Uterus (tissue), 3 donors: ENCODE measurements at regions not wholly inside any gene's neighbourhood (a gene's known extent, or its start where the extent isn't known, plus 50 kb on each side); places are given as distances from the start of the nearest gene placed in this dataset.
"Not testable (repeated sequence)": the region's sequence is repeated elsewhere in the genome, so short reads cannot be mapped to it uniquely, and the experiment has no call there.

ENCODE experiments used
- DNase-seq, 2 donors: peaks; one replicate each; pipeline ENCODE4 v3.0.0-alpha.2; 2019 to 2020
- H3K27ac ChIP-seq, 2 donors: fragments of 200-600 bp; sonication (generic); 1 replicate in 1 of 2; 2 replicates in 1 of 2; pipeline ENCODE4 v1.5.1; 2016 to 2018
- H3K27me3 ChIP-seq, 2 donors: fragments of 200-600 bp; sonication (generic); one replicate each; pipeline ENCODE4 v1.5.1; 2018 to 2019; ENCODE audit warnings: control low read depth in 1 of 2
- H3K36me3 ChIP-seq, 2 donors: fragments of 200-600 bp; sonication (generic); one replicate each; pipeline ENCODE4 v1.5.1; 2019; ENCODE audit warnings: control low read depth in 1 of 2
- H3K4me1 ChIP-seq, 2 donors: fragments of 200-600 bp; sonication (generic); one replicate each; pipeline ENCODE4 v1.5.1; 2018 to 2019; ENCODE audit warnings: control low read depth in 1 of 2
- H3K4me3 ChIP-seq, 2 donors: fragments of 200-600 bp; sonication (generic); 1 replicate in 1 of 2; 2 replicates in 1 of 2; pipeline ENCODE4 v1.5.1; 2018 to 2019; ENCODE audit warnings: mild to moderate bottlenecking in 1 of 2
- H3K9me3 ChIP-seq, 2 donors: fragments of 200-600 bp; sonication (generic); one replicate each; pipeline ENCODE4 v1.5.1; 2019; ENCODE audit warnings: control low read depth in 1 of 2
- POLR2A ChIP-seq, 2 donors: fragments of 450-650 bp; IDR thresholded peaks; one replicate each; pipeline ENCODE4 v1.6.1; 2016; ENCODE audit warnings: antibody characterized with exemption in 2 of 2, mild to moderate bottlenecking in 1 of 2, moderate library complexity in 1 of 2
- intact Hi-C: fragments of 100-400 bp; cut with DNase I; formaldehyde crosslinking; loops from one replicate; pipeline ENCODE4 v1.15.1; 2023; ENCODE audit warnings: low total_unique reads
- TF ChIP-seq, protein P1 (sequence below), 4 experiments: fragments of 200-600 bp in 2 of 4; fragments of 450-650 bp in 2 of 4; sonication (generic) in 2 of 4; IDR thresholded peaks; one replicate each; pipeline ENCODE4 v1.5.1; 2016 to 2019; ENCODE audit warnings: antibody characterized with exemption in 4 of 4, mild to moderate bottlenecking in 2 of 4, moderate library complexity in 1 of 4
- donor health status: DM: yes; HTN: yes; CAD: no.

GRCh38 chr18:54480616-54481015 is 110.4 kb upstream of the DYNAP start:
- Histone ChIP-seq H3K9me3 (no peaks in the 10 kb centered on the region), H3K27me3 (no peaks in the 10 kb centered on the region), H3K27ac (no peak overlapping the region), H3K4me3 (no peak overlapping the region), H3K36me3 (no peaks in the 10 kb centered on the region), H3K4me1 (no peaks in the 10 kb centered on the region)
- TF ChIP-seq, protein P1, sequence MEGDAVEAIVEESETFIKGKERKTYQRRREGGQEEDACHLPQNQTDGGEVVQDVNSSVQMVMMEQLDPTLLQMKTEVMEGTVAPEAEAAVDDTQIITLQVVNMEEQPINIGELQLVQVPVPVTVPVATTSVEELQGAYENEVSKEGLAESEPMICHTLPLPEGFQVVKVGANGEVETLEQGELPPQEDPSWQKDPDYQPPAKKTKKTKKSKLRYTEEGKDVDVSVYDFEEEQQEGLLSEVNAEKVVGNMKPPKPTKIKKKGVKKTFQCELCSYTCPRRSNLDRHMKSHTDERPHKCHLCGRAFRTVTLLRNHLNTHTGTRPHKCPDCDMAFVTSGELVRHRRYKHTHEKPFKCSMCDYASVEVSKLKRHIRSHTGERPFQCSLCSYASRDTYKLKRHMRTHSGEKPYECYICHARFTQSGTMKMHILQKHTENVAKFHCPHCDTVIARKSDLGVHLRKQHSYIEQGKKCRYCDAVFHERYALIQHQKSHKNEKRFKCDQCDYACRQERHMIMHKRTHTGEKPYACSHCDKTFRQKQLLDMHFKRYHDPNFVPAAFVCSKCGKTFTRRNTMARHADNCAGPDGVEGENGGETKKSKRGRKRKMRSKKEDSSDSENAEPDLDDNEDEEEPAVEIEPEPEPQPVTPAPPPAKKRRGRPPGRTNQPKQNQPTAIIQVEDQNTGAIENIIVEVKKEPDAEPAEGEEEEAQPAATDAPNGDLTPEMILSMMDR (IDR thresholded peaks at IDR 0.05): no peak
- no peak for TF ChIP-seq POLR2A (IDR thresholded peaks at IDR 0.05)
- intact Hi-C loops: no loop called here
- no peak for DNase-seq

- H3K9me3 ChIP-seq, H3K4me1 ChIP-seq, H3K4me3 ChIP-seq, intact Hi-C loops, H3K27me3 ChIP-seq, H3K36me3 ChIP-seq, DNase-seq, H3K27ac ChIP-seq: not testable (repeated sequence)
These were observed 88.6 kb upstream of the DYNAP start for GRCh38 chr18:54502451-54502850.

DNA sequence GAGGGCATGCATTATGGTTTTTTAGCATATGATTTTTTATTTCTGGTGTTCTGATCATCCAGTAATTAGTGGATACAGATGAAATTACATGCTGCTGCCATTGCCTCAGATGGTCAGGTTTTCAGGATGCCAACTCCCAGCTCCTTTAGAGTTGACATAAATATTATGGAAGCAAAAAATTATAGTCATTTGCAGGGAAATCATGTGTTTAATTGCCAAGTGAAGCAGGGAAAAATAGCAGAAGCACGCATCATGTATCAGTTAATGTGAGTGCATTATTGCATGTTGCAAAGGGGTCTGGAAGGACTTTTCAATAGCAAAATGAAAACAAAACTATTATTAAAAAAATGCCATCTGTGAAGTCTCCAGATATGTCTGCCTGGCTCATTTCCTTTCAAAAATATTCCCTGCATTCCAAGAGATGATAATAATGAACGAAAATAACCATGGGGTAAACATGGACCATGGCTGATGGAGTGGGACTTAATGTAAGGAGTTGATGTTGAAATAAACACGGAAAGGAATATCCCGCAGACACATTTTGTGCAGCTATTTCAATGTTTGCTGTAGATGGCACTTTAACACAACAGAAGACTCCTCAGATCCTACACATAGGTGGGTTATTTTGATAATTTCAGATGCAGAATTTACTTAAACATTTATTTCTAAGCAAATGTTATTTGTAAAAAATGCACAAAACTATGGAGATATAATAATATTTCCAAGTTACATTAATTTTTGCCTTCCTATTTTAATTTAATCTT is 87.7 kb upstream of the DYNAP start:
- Histone ChIP-seq H3K36me3 (no peaks in the 10 kb centered on the region), H3K9me3 (no peaks in the 10 kb centered on the region), H3K4me1 (no peaks in the 10 kb centered on the region), H3K27ac (no peak overlapping the region), H3K27me3 (no peaks in the 10 kb centered on the region), H3K4me3 (no peak overlapping the region)
- intact Hi-C loops: no loop called here
- no peak for TF ChIP-seq POLR2A (IDR thresholded peaks at IDR 0.05)
- TF ChIP-seq, protein P1 (IDR thresholded peaks at IDR 0.05): no peak
- DNase-seq: no peak

- Histone ChIP-seq H3K9me3 (no peaks in the 10 kb centered on the region), H3K4me1 (no peaks in the 10 kb centered on the region), H3K4me3 (no peak overlapping the region), H3K36me3 (no peaks in the 10 kb centered on the region), H3K27ac (no peak overlapping the region), H3K27me3 (no peaks in the 10 kb centered on the region)
- TF ChIP-seq POLR2A (IDR thresholded peaks at IDR 0.05): no peak
- TF ChIP-seq, protein P1 (IDR thresholded peaks at IDR 0.05): no peak
- intact Hi-C loops: no loop called here
- DNase-seq: no peak
These were observed 84.4 kb upstream of the DYNAP start for GRCh38 chr18:54506516-54507261.

DNA sequence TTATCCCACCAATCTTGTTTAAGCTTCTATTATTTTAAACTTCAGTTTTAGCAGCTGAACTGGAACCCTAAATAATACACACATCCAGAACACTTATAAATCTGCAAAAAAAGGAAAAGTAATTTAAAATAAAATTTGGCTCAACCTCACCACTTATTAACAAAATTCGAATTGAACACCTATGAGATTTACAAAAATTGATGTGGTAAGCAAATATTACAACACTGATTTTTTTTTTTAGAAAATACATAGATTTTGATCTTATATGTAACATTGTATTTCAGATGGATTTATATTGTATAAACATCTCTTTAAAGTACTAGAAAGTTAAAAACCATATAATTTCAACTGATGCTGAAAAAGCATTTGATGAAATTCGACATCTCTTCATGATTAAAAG is 81.3 kb upstream of the DYNAP start:
- no peaks in the 10 kb centered on the region for H3K27me3 ChIP-seq
- TF ChIP-seq POLR2A (IDR thresholded peaks at IDR 0.05): no peak
- TF ChIP-seq, protein P1 (IDR thresholded peaks at IDR 0.05): no peak
- no peaks in the 10 kb centered on the region for H3K4me1 ChIP-seq
- no peak for DNase-seq
- H3K36me3 ChIP-seq: no peaks in the 10 kb centered on the region
- H3K27ac ChIP-seq: no peak overlapping the region
- no peaks in the 10 kb centered on the region for H3K9me3 ChIP-seq
- no peak overlapping the region for H3K4me3 ChIP-seq
- intact Hi-C loops: no loop called here
